HG03039 (cell line): ENCODE measurements at regions not wholly inside any gene's neighbourhood (a gene's known extent, or its start where the extent isn't known, plus 50 kb on each side); places are given as distances from the start of the nearest gene placed in this dataset.
"Not testable (repeated sequence)": the region's sequence is repeated elsewhere in the genome, so short reads cannot be mapped to it uniquely, and the experiment has no call there.

Source experiments
- ATAC-seq: cut with Tn5 transposase; IDR thresholded peaks from one replicate; pipeline ENCODE4 v1.9.1; 2021; ENCODE audit warnings: mild to moderate bottlenecking, moderate library complexity; ENCODE audit not compliant: unreplicated experiment

DNA sequence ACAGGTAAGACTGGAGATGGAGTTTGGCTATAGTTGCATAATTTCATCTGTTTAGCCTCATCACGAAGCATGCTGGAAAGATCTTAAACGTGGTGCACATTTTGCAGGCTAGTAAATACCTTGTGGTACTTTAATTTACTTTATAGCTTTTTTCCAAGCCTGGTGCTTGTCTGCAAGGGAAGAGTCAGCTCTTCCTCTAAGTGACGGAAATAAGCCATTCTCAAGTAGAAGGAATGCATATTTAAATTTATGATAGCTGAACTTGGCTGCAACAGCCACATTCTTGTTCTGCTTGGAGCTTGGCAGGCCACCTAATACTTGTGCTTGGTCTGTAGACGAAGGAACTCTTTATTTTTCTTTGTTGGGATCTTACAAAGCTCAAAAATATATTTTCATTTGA is 188.0 kb upstream of the PIK3R1 start:
- no peak for ATAC-seq

DNA sequence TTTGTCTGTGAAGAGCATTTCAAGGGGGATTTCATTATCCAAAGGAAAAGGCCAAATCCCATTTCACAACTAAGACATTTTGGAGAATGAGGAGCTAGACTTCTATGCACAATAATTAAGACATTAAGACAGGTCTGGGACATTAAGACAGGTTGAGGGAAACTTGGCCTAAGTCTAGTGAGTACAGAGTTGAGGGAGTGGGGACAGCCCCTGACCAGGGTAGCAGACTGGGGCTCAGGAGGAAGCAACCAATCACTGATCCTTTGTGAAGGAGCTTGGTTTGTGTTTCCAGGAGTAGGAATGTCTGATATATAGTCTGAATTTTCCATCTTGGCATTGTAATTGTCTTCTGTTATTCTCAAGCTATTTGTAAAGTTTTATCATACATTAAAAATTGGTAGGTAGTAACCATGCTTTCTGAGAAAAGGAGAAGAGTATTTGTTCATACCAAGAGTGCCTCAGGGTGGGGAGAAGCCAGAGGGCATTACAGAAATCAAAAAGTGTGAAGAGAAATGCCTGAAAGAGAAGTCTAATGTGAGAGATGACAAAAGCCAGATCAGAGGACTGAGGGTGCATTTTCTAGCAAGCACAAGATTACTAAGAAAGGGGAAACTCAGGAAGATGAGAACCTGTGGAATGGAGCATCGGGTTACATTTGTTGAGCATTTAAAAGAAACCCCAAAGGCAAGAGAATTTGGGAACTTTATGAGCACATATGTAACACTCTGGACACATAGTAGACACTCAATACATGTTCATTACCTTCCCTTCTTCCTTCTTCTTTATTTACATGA is 189.3 kb upstream of the PIK3R1 start:
- ATAC-seq = no peak

DNA sequence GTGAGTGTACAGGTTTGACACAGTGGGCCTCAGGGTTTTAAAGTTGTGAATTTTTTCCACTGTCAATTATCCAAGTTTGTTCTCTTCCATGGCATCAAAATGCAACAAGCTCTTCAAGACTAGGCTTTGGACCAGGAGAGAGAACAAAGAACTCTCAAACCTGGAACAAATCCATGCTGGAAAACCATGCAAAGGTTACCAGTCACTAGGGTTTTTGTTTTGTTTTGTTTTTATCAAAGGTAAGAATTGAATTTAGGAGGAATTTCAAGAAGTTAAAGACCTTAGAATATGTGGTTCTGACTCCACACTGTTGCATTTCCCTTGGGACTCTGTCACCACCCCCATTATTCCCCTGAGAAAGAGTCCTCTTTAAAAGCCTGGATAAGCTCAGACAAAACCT is 191.1 kb upstream of the PIK3R1 start:
- ATAC-seq = no peak

DNA sequence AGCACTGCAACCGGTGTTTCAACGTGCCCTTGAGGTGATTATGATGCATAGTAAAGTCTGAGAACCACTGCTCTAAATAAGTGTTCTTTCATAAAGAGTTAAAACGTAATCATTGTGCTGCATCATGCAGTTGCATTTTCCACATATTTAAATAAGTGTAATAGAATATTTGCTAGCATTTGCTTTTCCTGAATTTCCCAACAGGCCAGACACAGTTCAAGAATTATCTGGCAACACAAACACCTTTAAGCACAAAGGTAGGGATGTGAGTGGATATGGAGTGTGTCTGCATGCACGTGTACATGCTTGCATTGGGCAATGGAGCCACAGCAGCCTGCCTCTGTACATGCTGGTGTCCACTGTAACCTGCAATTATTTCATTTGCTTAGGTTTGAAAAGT is 193.6 kb upstream of the PIK3R1 start:
- no peak for ATAC-seq

DNA sequence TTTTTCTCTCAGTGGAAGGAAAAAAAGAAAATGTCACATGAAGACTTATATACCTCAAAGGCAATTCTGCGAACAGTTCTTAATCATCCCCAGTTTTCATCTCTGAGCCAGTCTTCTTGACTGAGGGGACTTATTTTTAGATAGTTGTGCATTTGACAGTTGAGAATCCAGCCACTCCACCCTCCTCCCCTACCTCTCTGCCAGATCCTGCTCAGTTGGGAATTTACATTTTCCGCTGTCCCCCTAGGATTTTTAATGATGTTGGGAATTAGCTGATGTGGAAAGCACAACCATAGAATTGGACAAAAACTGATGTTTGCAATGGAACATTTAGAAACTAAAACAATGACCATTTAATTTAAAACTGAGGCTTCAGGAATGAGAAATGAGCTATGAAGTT is 194.3 kb upstream of the PIK3R1 start:
- ATAC-seq = no peak

DNA sequence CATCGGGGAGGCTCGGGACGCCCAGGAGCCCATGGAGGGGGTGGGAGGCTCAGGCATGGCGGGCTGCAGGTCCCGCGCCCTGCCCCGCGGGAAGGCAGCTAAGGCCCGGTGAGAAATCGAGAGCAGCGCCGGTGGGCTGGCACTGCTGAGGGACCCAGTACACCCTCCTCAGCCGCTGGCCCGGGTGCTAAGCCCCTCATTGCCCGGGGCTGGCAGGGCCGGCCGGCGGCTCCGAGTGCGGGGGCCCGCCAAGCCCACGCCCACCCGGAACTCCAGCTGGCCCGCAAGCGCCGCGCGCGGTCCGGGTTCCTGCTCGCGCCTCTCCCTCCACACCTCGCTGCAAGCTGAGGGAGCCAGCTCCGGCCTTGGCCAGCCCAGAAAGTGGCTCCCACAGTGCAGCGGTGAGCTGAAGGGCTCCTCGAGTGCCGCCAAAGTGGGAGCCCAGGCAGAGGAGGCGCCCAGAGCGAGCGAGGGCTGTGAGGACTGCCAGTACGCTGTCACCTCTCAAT is 195.0 kb upstream of the PIK3R1 start:
- not testable (repeated sequence) for ATAC-seq

DNA sequence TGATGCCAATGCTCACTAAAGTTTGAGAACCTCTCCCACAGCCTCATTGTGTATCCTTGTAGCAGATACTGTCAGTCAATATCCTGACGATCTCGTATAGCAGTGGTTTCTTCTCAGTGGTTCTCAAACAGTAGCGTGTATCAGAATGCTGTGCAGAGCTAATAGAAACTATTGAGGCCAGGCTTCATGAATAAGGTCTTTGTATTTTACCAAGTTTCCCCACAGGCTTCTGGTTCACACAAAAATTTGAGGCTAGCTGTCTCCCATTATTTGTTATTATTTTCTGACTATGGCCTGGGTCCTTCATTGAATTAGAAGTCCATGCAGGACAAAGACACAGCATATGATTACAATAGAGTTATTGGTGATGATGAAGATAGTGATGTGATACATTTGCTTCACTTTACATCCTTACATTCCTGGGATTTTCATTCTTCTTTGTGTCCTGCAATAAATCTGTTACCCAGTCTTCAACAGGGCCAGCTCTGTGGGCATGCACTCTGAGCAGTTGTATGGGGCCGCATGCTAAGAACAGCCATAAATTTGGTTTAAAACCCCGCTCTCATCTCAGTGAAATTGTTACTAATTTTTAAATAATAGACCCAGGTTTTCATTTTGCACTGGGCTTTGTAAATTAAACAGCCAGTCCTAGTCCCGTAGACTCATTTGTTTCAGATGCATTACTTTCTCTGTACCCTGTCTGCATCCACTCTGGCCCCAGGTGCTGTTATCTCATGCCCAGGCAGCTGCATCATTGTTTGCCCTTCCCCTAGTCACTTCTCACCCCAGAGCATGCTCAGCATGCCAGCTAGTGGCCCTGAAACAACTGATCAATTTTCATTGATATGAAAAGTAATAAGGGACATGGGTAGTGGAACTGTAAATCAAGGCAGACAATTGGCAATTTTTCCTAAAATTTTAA is 199.9 kb upstream of the PIK3R1 start:
- no peak for ATAC-seq

DNA sequence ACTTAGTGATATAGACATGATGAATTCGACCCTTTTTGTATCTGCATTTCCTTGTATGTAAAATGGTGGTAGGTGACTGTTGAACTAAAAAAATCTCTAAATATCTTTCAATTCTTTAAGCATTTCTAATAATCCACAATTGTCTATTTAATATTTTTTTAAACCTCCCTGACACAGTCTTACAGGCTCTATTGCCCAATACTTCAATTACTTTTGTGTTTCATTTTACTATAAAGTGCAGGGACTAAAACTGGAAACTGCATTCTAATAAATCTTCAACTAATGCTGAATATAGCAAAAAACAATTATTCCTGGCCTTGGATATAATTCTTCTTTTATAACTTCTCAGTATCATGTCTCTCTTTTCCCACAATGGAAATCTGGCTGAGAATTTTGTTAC is 202.7 kb upstream of the PIK3R1 start:
- ATAC-seq = no peak

DNA sequence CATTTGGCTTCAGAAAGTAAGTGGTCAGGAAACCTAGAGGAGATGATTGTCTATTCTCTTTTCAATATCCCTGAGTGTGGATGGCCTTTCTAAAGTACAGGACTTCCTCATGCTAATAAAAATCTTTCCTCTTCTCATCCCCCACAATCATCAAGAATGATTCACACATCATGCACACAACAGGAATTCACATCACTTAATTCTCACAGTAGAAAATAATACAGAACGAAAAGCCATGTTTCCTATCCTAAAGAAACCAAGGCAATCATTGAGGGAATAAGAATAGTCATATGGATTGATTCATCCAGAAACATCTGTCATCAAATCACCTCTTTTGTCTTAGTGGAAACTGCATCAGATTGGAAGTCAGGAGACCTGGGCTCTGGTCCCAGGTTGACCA is 203.1 kb upstream of the PIK3R1 start:
- no peak for ATAC-seq

DNA sequence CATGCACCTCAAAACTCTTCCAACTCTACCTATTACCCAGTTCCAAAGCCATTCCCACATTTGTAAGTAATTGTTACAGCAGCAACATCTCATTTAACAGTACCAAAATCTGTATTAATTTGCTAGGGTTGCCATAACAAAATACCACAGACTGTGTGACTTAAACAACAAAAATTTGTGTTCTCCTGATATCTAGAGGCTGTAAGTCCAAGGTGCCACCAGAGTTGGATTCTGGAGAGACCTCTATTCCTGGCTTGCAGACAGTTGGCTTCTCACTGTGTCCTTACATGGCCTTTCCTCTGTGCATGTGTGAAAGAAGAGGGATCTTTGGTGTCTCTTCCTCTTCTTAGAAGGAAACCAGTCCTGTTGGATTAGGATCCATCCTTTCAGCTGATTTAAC is 203.8 kb upstream of the PIK3R1 start:
- no peak for ATAC-seq

DNA sequence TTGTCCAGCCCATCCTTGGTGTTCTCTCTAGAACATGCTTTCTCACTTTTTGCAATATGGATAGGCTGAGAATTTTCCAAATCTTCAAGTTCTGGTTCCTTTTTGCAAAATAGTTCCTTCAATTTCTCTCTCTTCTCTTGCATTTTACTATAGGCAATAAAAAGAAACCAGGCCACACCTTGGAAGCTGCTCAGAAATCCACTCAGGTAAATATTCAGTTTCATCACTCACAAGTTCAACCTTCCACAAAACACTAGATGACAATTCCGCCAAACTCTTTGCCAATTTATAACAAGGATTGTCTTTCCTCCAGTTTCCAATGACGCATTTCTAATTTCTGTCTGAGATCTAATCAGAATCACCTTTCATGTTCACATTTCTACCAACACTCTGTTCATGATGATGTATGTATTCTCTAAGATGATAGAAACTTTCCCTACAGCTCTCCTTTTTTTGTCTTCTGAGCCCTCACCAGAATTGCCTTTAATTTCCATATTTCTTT is 204.2 kb upstream of the PIK3R1 start:
- ATAC-seq = no peak

DNA sequence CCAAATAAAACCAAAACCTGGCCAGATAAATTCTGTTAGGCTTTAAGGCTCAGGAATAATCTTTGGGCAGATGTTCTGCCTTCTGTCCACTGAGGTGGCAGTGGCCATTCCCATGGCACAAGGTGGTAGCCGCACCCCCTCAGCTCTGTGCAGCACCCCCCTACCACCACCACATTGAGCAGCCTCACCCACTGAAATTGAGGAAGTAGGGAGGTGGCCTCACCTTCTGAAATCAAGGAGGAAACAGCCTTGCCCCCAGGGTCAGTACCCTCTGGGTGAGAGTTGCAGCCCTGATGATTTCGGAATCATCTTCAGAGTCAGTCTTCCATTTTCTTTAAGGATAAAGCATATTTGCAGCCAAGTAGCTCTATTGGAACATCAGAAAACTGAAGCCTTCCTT is 204.8 kb upstream of the PIK3R1 start:
- ATAC-seq = no peak

DNA sequence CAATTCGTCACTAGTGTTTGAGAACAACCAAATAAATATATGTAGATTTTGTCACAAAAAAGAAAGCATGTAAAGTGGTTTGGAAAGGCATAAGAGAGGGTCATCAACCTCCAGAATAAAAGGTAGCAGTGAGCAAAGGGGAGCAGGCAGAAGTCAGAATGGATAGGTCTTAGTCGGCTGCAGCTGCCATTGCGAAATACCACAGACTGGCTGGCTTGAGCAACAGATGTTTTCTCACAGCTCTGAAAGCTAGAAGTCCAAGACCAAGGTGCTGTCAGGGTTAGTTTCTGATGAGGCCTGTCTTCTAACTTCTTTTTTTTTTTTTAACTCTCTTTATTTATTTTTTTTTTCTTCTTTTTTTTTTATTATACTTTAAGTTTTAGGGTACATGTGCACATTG is 208.1 kb upstream of the PIK3R1 start:
- ATAC-seq = no peak

DNA sequence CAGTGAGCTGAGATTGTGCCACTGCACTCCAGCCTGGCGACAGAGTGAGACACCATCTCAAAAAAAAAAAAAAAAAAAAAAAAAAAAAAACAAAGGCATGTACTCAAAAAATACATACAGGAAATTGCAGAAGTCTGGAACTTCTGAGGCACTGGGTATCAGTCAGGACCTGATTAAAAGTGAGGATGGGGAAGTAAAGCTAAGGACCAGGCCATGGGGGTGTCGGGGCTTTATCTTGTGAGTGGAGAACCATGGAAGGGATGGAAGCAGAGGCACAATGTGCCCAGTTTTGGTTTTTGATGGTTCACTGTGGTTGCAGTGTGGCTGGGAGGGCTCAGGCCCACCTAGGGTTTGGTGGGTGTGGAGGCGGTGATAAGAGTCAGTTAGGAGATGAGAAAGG is 212.7 kb upstream of the PIK3R1 start:
- no peak for ATAC-seq

DNA sequence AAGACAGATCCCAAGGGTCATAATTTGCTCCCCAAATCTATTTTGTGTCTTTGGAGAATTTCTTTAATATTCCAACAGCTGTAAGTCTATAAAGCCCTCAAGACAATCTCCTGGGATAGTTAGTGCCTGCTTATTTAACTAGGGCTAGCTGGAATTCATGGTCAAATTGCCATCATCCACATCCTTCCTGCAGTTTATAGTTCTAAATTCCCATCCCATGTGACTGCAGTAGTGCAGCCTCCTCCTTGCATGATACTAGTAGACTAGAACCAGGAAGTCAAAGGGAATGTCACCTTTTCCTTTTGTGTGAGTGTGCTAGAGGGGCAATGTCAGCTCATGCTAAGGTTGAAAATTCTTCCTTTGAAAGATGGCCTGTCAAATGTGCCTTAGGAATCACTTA is 214.8 kb upstream of the PIK3R1 start:
- no peak for ATAC-seq

DNA sequence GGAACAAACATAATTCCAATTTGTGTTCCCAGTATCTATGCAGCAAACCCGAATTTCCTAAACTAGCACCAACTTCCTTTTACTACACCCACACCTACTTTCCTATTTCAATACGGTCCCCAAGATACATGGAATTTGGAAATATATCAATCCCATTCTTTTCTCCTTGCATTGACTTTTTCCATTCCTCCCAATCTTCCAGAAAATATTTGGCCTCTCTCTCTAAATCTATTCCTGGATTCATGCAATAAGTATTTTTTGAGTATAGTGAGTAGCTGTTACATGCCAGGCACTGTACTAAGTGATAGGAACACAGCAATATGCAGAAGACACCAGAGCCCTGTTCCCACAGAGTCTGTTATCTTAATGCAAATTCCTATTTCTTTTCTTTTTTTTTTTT is 216.2 kb upstream of the PIK3R1 start:
- ATAC-seq = no peak

DNA sequence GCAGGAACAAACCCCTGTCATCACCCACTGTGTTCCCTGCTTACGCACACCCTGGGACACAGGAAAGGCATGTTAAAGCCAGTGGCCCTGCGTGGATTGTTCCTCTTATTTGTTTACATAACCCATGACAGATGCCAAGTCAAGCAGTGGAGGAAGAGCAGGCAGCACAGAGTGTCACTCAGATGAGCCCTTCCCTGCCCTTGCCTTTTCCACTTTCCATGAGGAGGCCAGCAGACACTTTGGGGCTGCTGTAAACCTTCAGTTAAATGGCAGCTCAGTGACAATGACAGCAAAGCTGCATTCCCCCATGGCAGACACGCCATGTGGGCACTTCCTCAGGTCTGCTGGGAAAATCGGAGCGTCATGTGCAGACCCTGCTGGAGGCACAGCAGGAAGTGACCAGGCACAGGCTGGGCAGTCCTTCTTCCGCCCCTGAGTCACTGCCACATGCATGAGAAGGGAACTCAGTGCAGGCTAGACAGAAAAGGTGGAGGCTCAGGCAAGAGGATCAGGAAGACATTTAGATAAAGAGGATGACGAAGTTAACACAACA is 216.8 kb upstream of the PIK3R1 start:
- ATAC-seq = no peak

DNA sequence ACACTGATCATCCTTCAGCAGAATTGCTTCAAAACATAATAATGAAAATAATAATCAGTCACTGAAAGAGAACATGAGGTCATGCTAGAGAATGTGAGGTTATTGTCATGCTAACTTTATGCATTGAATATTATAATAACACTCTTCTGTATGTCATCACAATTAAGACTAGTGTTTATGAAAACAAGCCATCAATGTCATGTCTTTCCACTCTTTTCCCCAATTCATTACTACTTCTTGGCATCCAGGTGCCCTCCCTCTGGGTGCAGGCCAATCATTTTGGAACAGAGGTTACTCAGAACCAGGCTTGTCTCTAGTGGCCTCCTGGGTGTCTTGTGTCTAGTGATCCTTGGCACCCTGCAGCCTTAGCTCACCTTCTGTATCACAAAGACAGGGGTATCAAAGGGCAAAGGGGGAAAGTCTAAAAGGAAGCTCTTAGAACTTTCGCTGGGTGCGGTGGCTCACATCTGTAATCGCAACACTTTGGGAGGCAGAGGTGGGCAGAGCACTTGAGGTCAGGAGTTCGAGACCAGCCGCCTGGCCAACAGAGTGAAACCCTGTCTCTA is 217.6 kb upstream of the PIK3R1 start:
- no peak for ATAC-seq

DNA sequence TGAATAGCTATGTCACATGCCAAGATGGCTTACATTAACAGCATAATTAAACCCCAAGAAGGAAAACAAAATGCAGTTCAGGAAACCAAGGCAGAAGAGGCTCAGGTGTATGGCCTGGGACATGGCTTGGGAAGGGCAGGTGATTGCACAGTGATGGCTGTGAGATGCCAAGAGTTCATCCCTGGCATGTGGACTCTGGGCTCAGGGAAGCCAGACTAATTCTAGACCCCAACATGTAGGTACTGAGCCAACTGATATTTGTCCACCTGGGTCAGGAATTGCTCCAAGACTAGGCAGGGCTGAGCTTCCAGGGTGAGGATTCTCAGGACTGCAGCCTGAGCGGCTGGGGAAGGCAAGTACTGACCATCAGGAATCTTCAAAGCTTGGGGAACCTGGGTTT is 218.4 kb upstream of the PIK3R1 start:
- ATAC-seq = no peak

DNA sequence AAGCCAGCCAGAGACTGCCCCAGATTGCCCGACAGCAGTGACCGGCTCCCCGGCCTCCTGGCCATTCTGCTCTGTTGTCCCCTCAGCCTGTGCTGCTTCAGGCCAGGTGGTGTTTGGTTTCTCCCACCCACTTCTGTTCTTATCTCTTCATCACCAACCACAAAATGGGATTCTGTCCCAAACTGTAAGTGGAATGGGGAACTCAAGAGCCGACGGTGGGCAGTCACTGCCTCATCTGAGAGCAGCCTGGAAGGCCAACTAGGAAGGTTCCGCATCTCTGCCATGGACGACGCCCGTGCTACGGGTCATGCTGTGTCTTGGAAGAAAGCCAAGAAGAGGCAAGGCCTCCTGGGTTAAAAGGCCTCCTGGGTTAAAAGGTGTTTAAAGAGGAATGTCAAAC is 219.0 kb upstream of the PIK3R1 start:
- no peak for ATAC-seq

DNA sequence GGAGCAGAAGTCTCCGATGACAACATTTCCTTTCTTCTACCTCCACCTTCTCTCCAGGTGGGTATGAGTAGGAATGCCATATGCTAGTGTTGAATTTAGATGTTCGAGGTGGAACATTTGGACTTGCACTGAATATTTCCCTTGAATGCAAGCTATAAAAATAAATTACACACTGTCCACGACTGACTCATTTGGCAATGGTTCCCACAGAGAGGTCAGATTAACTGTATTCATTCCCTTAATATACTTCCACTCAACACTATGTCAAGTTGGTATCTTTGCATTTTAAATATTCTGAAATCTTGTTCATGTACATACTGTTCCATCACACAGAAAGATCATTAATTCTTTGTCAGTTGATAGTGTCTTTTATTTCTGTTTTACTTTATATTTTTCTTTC is 222.6 kb upstream of the PIK3R1 start:
- no peak for ATAC-seq
